Endothelial cell of umbilical vein (primary cell): ENCODE measurements at regions not wholly inside any gene's neighbourhood (a gene's known extent, or its start where the extent isn't known, plus 50 kb on each side); places are given as distances from the start of the nearest gene placed in this dataset.

Experiments used
- FOS ChIP-seq: IDR thresholded peaks from 2 replicates; pipeline ENCODE4 v1.6.1; 2011; ENCODE audit warnings: mild to moderate bottlenecking, low read length, moderate library complexity, borderline replicate concordance; ENCODE audit not compliant: insufficient read depth
- POLR2A ChIP-seq: IDR thresholded peaks from 2 replicates; pipeline ENCODE4 v1.6.1; 2012; ENCODE audit warnings: low read depth, mild to moderate bottlenecking, control low read depth, low read length
- POLR2AphosphoS5 ChIP-seq: IDR thresholded peaks from 2 replicates; pipeline ENCODE4 v1.6.1; 2012; ENCODE audit warnings: low read depth, mild to moderate bottlenecking, control low read depth, low read length, moderate library complexity; ENCODE audit not compliant: insufficient read depth
- TF ChIP-seq, protein P1 (sequence below), 2 donors: IDR thresholded peaks; 1 replicate in 1 of 2; 2 replicates in 1 of 2; pipeline ENCODE4 v1.5.1; 2011; ENCODE audit warnings: low read length in 2 of 2, mild to moderate bottlenecking in 2 of 2, moderate library complexity in 2 of 2, control low read depth in 1 of 2, inconsistent platforms in 1 of 2, low read depth in 1 of 2; ENCODE audit not compliant: insufficient read depth in 1 of 2; ENCODE audit errors: extremely low read depth in 1 of 2

DNA sequence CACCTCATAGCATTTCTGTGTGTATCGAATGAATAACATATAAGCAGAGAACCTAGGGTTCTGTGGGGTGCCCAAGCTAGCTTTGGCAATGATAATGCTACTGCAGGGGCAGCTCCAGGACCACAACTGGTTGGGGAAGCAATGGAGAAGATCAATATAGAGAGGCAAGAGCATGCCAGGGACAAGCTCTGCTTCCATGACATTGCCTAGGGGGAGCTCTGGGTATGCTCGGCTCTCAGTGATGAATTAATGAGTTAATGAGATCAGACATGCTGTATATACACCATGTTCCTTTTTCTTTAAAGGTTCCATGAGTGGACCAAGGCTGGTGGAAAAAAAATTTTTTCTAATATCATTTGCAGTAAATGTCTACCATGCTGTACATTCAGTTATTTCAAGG lies 618.4 kb downstream of the BCL11A start:
- TF ChIP-seq, protein P1, sequence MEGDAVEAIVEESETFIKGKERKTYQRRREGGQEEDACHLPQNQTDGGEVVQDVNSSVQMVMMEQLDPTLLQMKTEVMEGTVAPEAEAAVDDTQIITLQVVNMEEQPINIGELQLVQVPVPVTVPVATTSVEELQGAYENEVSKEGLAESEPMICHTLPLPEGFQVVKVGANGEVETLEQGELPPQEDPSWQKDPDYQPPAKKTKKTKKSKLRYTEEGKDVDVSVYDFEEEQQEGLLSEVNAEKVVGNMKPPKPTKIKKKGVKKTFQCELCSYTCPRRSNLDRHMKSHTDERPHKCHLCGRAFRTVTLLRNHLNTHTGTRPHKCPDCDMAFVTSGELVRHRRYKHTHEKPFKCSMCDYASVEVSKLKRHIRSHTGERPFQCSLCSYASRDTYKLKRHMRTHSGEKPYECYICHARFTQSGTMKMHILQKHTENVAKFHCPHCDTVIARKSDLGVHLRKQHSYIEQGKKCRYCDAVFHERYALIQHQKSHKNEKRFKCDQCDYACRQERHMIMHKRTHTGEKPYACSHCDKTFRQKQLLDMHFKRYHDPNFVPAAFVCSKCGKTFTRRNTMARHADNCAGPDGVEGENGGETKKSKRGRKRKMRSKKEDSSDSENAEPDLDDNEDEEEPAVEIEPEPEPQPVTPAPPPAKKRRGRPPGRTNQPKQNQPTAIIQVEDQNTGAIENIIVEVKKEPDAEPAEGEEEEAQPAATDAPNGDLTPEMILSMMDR (IDR thresholded peaks at IDR 0.05; ENCODE audit: extremely low read depth in 1 of 2, insufficient read depth in 1 of 2, low read depth in 1 of 2, low read length in 2 of 2) = no peak
- no peak for TF ChIP-seq FOS
- TF ChIP-seq POLR2AphosphoS5 = no peak
- TF ChIP-seq POLR2A = no peak
